ENCODE measurements at regions not wholly inside any gene's neighbourhood (a gene's known extent, or its start where the extent isn't known, plus 50 kb on each side); places are given as distances from the start of the nearest gene placed in this dataset.

- no peak for DNase-seq (ENCODE audit: low spot score)
These were observed 262.2 kb downstream of the FZD1 start for GRCh38 chr7:91526404-91526803.

GRCh38 chr7:91527460-91527859 is 263.2 kb downstream of the FZD1 start:
- no peak for DNase-seq (ENCODE audit: low spot score)

GRCh38 chr7:91533996-91534395 is 269.8 kb downstream of the FZD1 start:
- no peak for DNase-seq (ENCODE audit: low spot score)

- no peak for DNase-seq (ENCODE audit: low spot score)
These were observed 273.3 kb downstream of the FZD1 start for GRCh38 chr7:91537260-91538152.

DNA sequence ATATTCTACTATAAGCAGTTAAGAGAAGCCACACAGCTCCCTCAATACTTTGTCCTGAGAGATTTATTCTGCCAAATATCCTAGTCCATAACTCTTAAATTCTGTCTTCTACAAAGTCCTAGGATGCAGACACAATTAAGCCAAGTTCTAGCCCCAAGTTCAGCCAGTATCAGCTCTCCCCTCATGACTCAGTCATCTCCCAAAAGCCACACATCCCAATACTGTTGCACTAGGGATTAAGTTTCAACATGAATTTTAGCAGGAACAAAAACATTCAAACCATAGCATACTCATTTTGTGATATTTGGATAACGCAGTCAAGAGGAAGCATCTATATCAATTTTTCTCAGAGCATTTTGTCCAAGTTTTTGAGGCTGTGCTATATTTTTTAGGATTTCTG is 277.4 kb downstream of the FZD1 start:
- DNase-seq (ENCODE audit: low spot score) = no peak

- DNase-seq (ENCODE audit: low spot score) = no peak
These were observed 279.4 kb downstream of the FZD1 start for GRCh38 chr7:91543646-91544045.

DNA sequence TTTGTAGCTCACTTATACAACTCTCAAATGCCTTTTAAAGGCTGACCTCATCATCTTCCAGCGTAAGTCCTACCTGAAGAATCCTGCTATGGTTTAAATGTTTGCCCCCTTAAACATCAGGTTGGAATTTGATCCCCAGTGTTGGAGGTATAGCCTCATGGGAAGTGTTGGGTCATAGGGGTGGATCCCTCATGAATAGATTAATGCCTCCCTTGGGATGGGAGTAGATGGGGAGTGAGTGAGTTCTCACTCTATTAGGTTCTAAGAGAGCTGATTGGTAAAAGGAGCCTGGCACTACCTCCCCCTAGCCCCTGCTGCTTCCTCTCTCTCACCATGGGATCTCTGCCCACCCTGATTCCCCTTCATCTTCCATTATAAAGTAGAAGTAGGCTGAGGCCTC is 285.6 kb downstream of the FZD1 start:
- no peak for DNase-seq (ENCODE audit: low spot score)

DNA sequence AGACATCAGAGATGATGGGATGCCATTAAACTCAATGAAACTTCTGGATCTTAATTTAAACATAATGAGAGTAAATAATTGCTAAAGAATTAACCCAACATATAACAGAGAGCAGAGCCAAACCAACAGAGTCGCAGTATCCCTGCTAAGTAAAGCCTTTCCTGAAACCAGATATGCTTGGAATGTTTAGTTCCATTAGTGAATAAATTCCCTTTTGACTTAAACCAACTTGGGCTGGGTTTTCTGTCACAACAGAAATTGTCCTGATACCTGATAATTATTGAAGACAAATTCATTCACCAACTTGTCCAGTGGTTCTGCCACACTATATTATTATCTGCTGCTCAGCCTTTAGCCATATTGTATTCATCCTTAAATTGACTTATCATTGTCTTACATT is 286.7 kb downstream of the FZD1 start:
- DNase-seq (ENCODE audit: low spot score) = no peak

DNA sequence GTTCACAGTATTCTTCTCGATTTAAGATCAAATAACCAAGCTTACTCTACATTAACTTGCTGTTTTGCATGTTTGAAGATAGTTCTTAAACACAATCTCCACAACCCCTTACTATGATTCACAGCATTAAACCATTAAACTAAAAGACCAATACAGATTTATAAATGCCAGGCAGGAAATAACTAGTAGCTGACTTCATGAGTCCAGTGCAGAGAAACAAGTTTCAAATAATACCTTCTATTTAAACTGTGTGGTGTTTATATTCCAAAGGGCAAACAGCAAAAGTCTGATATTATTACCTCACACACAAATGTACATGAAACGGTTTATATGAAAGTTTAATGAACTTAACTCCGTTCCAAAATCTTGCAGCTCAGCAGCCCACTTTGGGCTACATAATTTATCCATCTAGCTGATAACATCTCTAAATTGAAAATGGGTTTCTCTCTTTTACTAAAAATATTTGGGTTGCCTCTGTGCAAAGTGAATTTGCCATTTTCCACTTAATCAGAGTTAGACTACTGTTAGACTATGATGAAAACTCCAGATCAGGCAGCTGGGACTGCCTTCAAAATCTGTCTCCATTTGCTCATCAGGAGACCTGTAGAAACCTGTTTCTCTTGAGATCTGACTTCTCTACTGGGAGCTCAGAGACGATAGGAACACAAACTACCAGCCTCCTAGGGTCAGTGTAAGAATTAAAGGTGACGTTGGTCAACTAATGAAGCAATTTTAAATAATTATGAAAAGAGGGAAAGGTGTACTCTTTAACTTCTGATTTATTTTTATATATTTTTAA is 287.3 kb downstream of the FZD1 start:
- no peak for DNase-seq (ENCODE audit: low spot score)

- DNase-seq (ENCODE audit: low spot score) = no peak
These were observed 289.2 kb downstream of the FZD1 start for GRCh38 chr7:91553410-91553895.

- DNase-seq (ENCODE audit: low spot score) = no peak
These were observed 290.6 kb downstream of the FZD1 start for GRCh38 chr7:91554883-91555282.

GRCh38 chr7:91556239-91556638 is 292.0 kb downstream of the FZD1 start:
- no peak for DNase-seq (ENCODE audit: low spot score)

DNA sequence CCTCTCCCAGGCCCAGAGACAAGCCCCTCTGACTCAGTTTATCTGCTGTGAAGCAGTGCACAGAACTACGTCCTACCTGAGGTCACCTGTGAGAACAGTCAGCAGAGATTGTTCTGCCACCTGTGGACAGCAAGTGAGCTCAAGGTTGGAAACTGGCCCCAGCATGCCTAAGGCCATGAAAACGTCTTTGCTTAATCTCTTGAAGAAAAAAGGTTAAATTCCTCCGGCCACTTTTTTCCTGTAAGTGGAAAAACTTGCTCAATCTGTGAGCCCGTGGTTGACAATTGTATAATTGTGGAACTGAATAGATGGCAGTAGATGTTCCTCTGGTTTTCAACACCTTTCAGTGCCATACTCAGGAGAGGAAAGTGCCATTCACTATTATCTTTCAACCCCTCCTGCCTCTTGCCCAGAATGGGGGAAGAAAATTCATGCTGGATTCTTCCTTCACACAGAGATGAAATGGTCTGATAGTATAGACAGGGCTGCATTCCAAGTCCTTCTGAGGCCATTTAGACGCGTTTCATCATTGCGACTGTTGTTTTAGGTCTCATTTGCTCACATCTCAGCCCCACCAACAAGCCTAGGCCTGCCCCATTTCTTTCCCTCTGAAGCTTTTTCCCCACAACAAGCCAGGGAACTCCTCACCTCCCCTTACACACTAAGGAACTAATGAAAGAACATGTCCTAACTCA is 292.9 kb downstream of the FZD1 start:
- DNase-seq (ENCODE audit: low spot score) = no peak

- DNase-seq (ENCODE audit: low spot score) = no peak
These were observed 293.7 kb downstream of the FZD1 start for GRCh38 chr7:91557789-91558404.

DNA sequence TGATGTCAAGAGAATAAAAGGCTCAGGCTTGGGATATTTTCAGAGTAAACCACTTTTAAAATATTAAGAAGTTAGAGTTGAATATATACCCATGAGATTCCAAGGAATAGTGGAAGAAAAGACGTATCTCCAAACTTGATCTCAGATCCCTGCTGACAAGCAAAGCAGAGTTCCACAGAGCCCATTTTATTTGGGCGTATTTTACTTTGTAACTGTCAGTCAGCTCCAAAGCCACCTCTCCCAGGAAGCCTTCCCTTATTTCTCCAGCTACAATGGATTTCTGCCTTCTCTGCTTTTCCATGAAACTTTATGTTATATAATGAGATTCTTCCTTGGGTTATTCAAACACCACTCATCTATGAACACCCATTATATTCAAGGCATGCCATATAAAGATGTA is 295.7 kb downstream of the FZD1 start:
- no peak for DNase-seq (ENCODE audit: low spot score)

GRCh38 chr7:91564101-91564500 is 299.9 kb downstream of the FZD1 start:
- DNase-seq (ENCODE audit: low spot score) = no peak

GRCh38 chr7:91564541-91564940 is 300.3 kb downstream of the FZD1 start:
- no peak for DNase-seq (ENCODE audit: low spot score)

DNA sequence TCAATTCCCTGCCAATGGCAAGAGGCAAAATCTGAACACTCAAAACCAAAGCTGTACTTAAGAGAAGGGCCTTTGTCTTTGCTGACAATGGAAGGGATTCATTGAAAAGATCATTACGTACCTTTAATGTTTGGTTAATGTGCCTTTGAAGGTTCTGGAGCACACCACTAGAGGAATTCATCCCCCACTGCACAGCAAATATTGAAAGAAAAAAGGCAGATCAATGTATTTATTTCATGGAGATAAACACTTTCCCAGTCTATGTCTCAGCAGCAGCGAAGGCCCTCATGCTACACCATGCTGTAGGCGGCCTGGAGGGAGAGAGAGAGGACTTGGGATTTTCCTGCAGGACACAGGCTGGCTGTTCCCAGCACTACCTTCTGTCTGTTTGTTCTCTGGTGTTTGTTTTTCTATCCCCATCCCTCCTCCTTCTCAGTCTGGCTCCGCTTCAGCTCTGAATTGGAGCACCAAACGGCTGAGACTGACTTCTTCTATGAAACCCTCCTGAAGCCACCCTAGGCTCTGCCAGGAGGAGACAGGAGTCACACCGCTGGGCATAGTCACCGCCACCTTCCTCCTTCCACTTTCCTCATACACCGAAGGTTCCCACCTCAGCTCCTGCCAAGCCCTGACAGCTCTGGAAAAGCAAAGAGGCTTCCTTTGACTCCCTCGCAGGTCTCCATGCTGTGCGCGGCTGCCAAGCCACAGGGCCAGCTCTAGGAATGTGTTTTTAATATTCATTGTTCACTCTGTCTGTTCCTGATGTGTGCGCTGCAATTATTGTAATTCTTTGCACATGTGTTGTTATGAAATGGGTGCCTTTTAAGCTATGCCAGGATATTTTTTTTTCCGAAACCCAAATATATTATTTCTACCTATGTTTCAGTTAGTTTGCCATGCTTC is 301.5 kb downstream of the FZD1 start:
- peak; percentile 71 for DNase-seq (ENCODE audit: low spot score)

- DNase-seq (ENCODE audit: low spot score) = peak; percentile 21
These were observed 302.1 kb downstream of the FZD1 start for GRCh38 chr7:91566402-91566732.

DNA sequence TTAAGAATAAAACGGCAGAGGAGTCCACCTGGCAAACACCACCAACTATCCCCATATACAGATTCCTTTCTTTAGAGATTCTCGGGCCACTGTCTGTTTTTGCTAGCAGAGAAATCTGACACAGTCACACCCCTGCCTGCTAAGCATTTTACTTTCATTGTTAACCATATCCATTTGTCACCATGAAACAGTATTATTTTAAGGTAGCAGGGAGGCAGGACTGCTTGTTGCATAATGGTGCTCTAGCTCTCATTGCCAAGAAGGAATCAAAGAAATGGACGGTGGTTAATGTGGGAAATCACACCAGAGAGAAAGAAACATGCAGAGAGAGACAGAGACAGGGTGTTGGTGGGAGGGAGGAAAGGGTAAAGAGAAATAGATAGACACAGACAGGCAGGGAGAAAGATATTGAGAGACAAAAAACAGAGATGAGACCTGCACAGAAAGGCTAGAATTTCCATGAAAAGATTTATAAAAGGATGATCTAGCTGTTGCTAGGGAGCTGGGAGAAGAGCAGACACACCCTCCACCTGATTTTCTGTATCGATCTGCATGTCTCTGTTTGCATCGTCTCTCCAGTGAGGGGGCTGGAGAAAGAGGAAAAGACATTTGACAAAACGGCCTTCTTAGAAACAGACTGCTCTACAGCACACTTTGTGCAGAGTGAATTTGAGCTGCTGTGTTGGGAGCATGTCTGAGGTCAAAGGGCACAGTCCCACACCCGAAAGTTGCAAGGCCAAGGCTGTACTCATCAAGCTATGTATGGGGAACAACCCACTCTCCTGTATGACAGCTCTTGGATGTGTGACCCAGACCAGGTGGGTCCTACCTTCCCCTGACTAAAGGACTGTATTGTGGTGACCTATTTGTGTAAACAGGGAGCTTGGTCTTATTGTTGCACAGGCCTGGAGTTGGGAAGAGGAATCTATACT is 303.1 kb downstream of the FZD1 start:
- no peak for DNase-seq (ENCODE audit: low spot score)

Measured in Ammon's horn (tissue), 1 donor.